HG02759 (cell line): ENCODE measurements at regions not wholly inside any gene's neighbourhood (a gene's known extent, or its start where the extent isn't known, plus 50 kb on each side); places are given as distances from the start of the nearest gene placed in this dataset.

Experiments used
- ATAC-seq: cut with Tn5 transposase; IDR thresholded peaks from one replicate; pipeline ENCODE4 v1.9.1; 2021; ENCODE audit warnings: mild to moderate bottlenecking, moderate library complexity; ENCODE audit not compliant: unreplicated experiment

- no peak for ATAC-seq
These were observed 208.6 kb downstream of the C1D start for GRCh38 chr2:67854103-67854743.

- ATAC-seq = no peak
These were observed 208.0 kb downstream of the C1D start for GRCh38 chr2:67854798-67855197.

GRCh38 chr2:67856866-67857265 lies 205.9 kb downstream of the C1D start:
- no peak for ATAC-seq

GRCh38 chr2:67857836-67858235 lies 205.0 kb downstream of the C1D start:
- ATAC-seq = no peak

- no peak for ATAC-seq
These were observed 203.9 kb downstream of the C1D start for GRCh38 chr2:67858886-67859285.

GRCh38 chr2:67865917-67866316 lies 196.9 kb downstream of the C1D start:
- no peak for ATAC-seq

GRCh38 chr2:67867735-67868134 lies 195.1 kb downstream of the C1D start:
- no peak for ATAC-seq

GRCh38 chr2:67871686-67872412 lies 191.0 kb downstream of the C1D start:
- no peak for ATAC-seq

GRCh38 chr2:67872481-67872880 lies 190.3 kb downstream of the C1D start:
- no peak for ATAC-seq

- no peak for ATAC-seq
These were observed 188.9 kb downstream of the C1D start for GRCh38 chr2:67873916-67874315.

GRCh38 chr2:67876176-67876575 lies 186.6 kb downstream of the C1D start:
- ATAC-seq = no peak

- ATAC-seq = no peak
These were observed 185.5 kb downstream of the C1D start for GRCh38 chr2:67877301-67877700.

GRCh38 chr2:67878743-67879142 lies 184.1 kb downstream of the C1D start:
- no peak for ATAC-seq

GRCh38 chr2:67879586-67880290 lies 183.1 kb downstream of the C1D start:
- ATAC-seq = no peak

GRCh38 chr2:67880291-67880761 lies 182.5 kb downstream of the C1D start:
- no peak for ATAC-seq

- ATAC-seq = no peak
These were observed 181.0 kb downstream of the C1D start for GRCh38 chr2:67881816-67882215.

- no peak for ATAC-seq
These were observed 179.3 kb downstream of the C1D start for GRCh38 chr2:67883316-67884087.

GRCh38 chr2:67888351-67889005 lies 174.3 kb downstream of the C1D start:
- ATAC-seq = no peak

- no peak for ATAC-seq
These were observed 173.7 kb downstream of the C1D start for GRCh38 chr2:67889056-67889455.

- ATAC-seq = no peak
These were observed 171.2 kb downstream of the C1D start for GRCh38 chr2:67891642-67892041.
